ENCODE measurements at regions not wholly inside any gene's neighbourhood (a gene's known extent, or its start where the extent isn't known, plus 50 kb on each side); places are given as distances from the start of the nearest gene placed in this dataset.

DNA sequence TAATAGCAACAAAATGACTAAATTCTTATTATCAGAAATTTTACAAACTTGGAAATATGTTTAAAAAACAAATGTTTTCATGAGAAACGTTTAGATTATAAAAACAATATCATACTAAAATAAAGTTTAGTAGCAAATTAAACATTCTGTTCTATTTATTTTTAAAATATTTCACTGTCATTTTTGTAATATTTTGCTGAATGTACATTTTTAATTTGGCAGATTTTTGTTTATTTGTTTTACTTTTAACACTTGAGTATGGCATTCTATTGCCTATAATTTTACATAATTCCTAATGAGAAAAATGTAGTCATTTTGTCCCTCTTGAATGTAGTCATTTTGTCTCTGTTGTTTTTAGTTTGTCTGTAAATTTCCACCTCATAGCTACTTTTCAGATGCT, 1400.2 kb downstream of the GRIK2 start:
- TF ChIP-seq ZBTB7A (IDR thresholded peaks at IDR 0.05; ENCODE audit: borderline replicate concordance, control insufficient read depth, low read depth, low read length) (no peak), ATF2 (CRISPR knock-in tag; IDR thresholded peaks at IDR 0.05) (no peak), SIN3B (IDR thresholded peaks at IDR 0.05; ENCODE audit: low read depth) (no peak), YY1 (IDR thresholded peaks at IDR 0.05; ENCODE audit: borderline replicate concordance in 1 of 3, control insufficient read depth in 1 of 3, extremely low read depth in 1 of 3, insufficient read depth in 3 of 3, insufficient read length in 1 of 3, insufficient replicate concordance in 2 of 3, low read depth in 1 of 3, low read length in 2 of 3) (no peak), SMARCA5 (IDR thresholded peaks at IDR 0.05) (no peak), NRF1 (conservative IDR thresholded peaks at IDR 0.05 in 1 of 2, IDR thresholded peaks at IDR 0.05 in 1 of 2) (no peak)
- TF ChIP-seq, protein P1, sequence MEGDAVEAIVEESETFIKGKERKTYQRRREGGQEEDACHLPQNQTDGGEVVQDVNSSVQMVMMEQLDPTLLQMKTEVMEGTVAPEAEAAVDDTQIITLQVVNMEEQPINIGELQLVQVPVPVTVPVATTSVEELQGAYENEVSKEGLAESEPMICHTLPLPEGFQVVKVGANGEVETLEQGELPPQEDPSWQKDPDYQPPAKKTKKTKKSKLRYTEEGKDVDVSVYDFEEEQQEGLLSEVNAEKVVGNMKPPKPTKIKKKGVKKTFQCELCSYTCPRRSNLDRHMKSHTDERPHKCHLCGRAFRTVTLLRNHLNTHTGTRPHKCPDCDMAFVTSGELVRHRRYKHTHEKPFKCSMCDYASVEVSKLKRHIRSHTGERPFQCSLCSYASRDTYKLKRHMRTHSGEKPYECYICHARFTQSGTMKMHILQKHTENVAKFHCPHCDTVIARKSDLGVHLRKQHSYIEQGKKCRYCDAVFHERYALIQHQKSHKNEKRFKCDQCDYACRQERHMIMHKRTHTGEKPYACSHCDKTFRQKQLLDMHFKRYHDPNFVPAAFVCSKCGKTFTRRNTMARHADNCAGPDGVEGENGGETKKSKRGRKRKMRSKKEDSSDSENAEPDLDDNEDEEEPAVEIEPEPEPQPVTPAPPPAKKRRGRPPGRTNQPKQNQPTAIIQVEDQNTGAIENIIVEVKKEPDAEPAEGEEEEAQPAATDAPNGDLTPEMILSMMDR (IDR thresholded peaks at IDR 0.05 in 2 of 3, conservative IDR thresholded peaks at IDR 0.05 in 1 of 3; ENCODE audit: insufficient read depth in 2 of 3, low read depth in 1 of 3, low read length in 3 of 3) = no peak
